ENCODE measurements at regions not wholly inside any gene's neighbourhood (a gene's known extent, or its start where the extent isn't known, plus 50 kb on each side); places are given as distances from the start of the nearest gene placed in this dataset.
"Not testable (repeated sequence)": the region's sequence is repeated elsewhere in the genome, so short reads cannot be mapped to it uniquely, and the experiment has no call there.

- no peak for TF ChIP-seq ZNF274 (IDR thresholded peaks at IDR 0.05; ENCODE audit: low read depth, low read length)
- no peak overlapping the region for H3K4me3 ChIP-seq (ENCODE audit: low read length)
These were observed 353.2 kb downstream of the SPRY2 start for GRCh38 chr13:79987761-79988160.

- no peak overlapping the region for H3K4me3 ChIP-seq (ENCODE audit: low read length)
- no peak for TF ChIP-seq ZNF274 (IDR thresholded peaks at IDR 0.05; ENCODE audit: low read depth, low read length)
These were observed 353.6 kb downstream of the SPRY2 start for GRCh38 chr13:79987323-79987722.

- H3K4me3 ChIP-seq (ENCODE audit: low read length): no peak overlapping the region
- no peak for TF ChIP-seq ZNF274 (IDR thresholded peaks at IDR 0.05; ENCODE audit: low read depth, low read length)
These were observed 354.0 kb downstream of the SPRY2 start for GRCh38 chr13:79986890-79987289.

GRCh38 chr13:79974935-79975650, 365.8 kb downstream of the SPRY2 start:
- H3K4me3 ChIP-seq (ENCODE audit: low read length): not testable (repeated sequence)

- TF ChIP-seq ZNF274 (IDR thresholded peaks at IDR 0.05; ENCODE audit: low read depth, low read length): no peak
- no peak overlapping the region for H3K4me3 ChIP-seq (ENCODE audit: low read length)
These were observed 367.4 kb downstream of the SPRY2 start for GRCh38 chr13:79973533-79973963.

- no peak overlapping the region for H3K4me3 ChIP-seq (ENCODE audit: low read length)
- TF ChIP-seq ZNF274 (IDR thresholded peaks at IDR 0.05; ENCODE audit: low read depth, low read length): no peak
These were observed 368.8 kb downstream of the SPRY2 start for GRCh38 chr13:79972066-79972569.

- no peak overlapping the region for H3K4me3 ChIP-seq (ENCODE audit: low read length)
- TF ChIP-seq ZNF274 (IDR thresholded peaks at IDR 0.05; ENCODE audit: low read depth, low read length): no peak
These were observed 374.4 kb downstream of the SPRY2 start for GRCh38 chr13:79966493-79966895.

GRCh38 chr13:79966059-79966458, 374.9 kb downstream of the SPRY2 start:
- TF ChIP-seq ZNF274 (IDR thresholded peaks at IDR 0.05; ENCODE audit: low read depth, low read length): no peak
- no peak overlapping the region for H3K4me3 ChIP-seq (ENCODE audit: low read length)

GRCh38 chr13:79946556-79946955, 394.4 kb downstream of the SPRY2 start:
- H3K4me3 ChIP-seq (ENCODE audit: low read length): no peak overlapping the region
- TF ChIP-seq ZNF274 (IDR thresholded peaks at IDR 0.05; ENCODE audit: low read depth, low read length): no peak

GRCh38 chr13:79943346-79944023, 397.4 kb downstream of the SPRY2 start:
- no peak for TF ChIP-seq ZNF274 (IDR thresholded peaks at IDR 0.05; ENCODE audit: low read depth, low read length)
- H3K4me3 ChIP-seq (ENCODE audit: low read length): no peak overlapping the region

- H3K4me3 ChIP-seq (ENCODE audit: low read length): no peak overlapping the region
- TF ChIP-seq ZNF274 (IDR thresholded peaks at IDR 0.05; ENCODE audit: low read depth, low read length): no peak
These were observed 399.2 kb downstream of the SPRY2 start for GRCh38 chr13:79941752-79942151.

GRCh38 chr13:79939689-79940088, 401.2 kb downstream of the SPRY2 start:
- no peak overlapping the region for H3K4me3 ChIP-seq (ENCODE audit: low read length)
- no peak for TF ChIP-seq ZNF274 (IDR thresholded peaks at IDR 0.05; ENCODE audit: low read depth, low read length)

GRCh38 chr13:79937771-79938216, 403.1 kb downstream of the SPRY2 start:
- TF ChIP-seq ZNF274 (IDR thresholded peaks at IDR 0.05; ENCODE audit: low read depth, low read length): no peak
- H3K4me3 ChIP-seq (ENCODE audit: low read length): no peak overlapping the region

- TF ChIP-seq ZNF274 (IDR thresholded peaks at IDR 0.05; ENCODE audit: low read depth, low read length): no peak
- no peak overlapping the region for H3K4me3 ChIP-seq (ENCODE audit: low read length)
These were observed 403.6 kb downstream of the SPRY2 start for GRCh38 chr13:79937311-79937710.

All from GM08714 (cell line).